ENCODE measurements at regions not wholly inside any gene's neighbourhood (a gene's known extent, or its start where the extent isn't known, plus 50 kb on each side); places are given as distances from the start of the nearest gene placed in this dataset.

DNA sequence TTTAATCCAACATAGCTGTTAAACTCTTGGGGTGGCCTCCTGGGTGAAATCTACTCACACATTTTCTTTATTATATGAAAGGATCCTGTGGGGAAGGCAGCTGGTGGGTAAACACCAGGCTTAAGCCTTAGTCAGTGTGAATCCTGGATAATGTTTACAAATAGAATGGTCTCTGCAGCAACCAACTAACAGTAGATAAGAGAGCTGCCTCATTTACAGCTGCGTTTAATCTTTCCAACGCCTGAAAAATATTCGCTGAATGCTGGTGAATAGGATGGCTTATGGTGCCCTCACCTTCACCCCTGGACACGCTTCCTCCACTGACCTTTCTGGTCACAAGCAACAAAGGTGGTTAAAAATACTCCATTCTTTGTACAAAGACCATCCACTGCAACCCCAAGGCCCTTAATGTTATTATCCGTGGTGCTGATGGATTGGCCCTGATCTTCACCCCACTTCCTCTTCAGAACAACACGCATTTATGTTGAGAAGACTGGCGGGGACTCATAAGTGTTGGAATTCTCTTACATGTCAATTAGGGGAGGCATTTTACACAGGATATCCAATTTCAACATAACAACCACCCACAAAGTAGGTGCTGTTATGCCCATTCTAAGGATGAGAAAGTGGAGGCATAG is 120.0 kb upstream of the FRMD4B start:
- H3K27ac Mint-ChIP-seq, result no peak overlapping the region
- Histone ChIP-seq H3K79me2 (ENCODE audit: low read depth) (no peaks in the 10 kb centered on the region), H3K36me3 (no peaks in the 10 kb centered on the region), H3K4me3 (no peak overlapping the region), H3K27ac (no peak overlapping the region), H3F3A (ENCODE audit: low read depth) (no peaks in the 10 kb centered on the region), H2AFZ (replicated peaks) (no peak overlapping the region), H3K4me2 (no peak overlapping the region), H3K27me3 (no peaks in the 10 kb centered on the region), H3K9ac (no peak overlapping the region), H3K4me1 (peaks cover 9% of the 10 kb centered on the region), H4K20me1 (ENCODE audit: low read depth) (peaks cover 5% of the 10 kb centered on the region), H3K9me3 (ENCODE audit: low read depth) (no peaks in the 10 kb centered on the region)
- no peak overlapping the region for H3K4me3 Mint-ChIP-seq
- peaks cover 9% of the 10 kb centered on the region for H3K4me1 Mint-ChIP-seq
- peak; percentile 22 for DNase-seq (ENCODE audit: low spot score)
- peaks cover 5% of the 10 kb centered on the region for H3K27me3 Mint-ChIP-seq (ENCODE audit: insufficient read depth, low read depth)
- peaks cover 2% of the 10 kb centered on the region for H3K9me3 Mint-ChIP-seq
- no peaks in the 10 kb centered on the region for H3K36me3 Mint-ChIP-seq
- TF ChIP-seq EZH2 (IDR thresholded peaks at IDR 0.05) (no peak), EZH2phosphoT487 (IDR thresholded peaks at IDR 0.05) (no peak)
- TF ChIP-seq, protein P1, sequence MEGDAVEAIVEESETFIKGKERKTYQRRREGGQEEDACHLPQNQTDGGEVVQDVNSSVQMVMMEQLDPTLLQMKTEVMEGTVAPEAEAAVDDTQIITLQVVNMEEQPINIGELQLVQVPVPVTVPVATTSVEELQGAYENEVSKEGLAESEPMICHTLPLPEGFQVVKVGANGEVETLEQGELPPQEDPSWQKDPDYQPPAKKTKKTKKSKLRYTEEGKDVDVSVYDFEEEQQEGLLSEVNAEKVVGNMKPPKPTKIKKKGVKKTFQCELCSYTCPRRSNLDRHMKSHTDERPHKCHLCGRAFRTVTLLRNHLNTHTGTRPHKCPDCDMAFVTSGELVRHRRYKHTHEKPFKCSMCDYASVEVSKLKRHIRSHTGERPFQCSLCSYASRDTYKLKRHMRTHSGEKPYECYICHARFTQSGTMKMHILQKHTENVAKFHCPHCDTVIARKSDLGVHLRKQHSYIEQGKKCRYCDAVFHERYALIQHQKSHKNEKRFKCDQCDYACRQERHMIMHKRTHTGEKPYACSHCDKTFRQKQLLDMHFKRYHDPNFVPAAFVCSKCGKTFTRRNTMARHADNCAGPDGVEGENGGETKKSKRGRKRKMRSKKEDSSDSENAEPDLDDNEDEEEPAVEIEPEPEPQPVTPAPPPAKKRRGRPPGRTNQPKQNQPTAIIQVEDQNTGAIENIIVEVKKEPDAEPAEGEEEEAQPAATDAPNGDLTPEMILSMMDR (IDR thresholded peaks at IDR 0.05), result no peak

- Mint-ChIP-seq H3K27ac (no peak overlapping the region), H3K4me1 (peaks cover 12% of the 10 kb centered on the region), H3K36me3 (no peaks in the 10 kb centered on the region), H3K9me3 (peaks cover 2% of the 10 kb centered on the region), H3K4me3 (no peak overlapping the region), H3K27me3 (ENCODE audit: insufficient read depth, low read depth) (peaks cover 7% of the 10 kb centered on the region)
- H3K36me3 ChIP-seq, result no peaks in the 10 kb centered on the region
- no peak for DNase-seq (ENCODE audit: low spot score)
- H3K4me1 ChIP-seq, result peaks cover 9% of the 10 kb centered on the region
- no peaks in the 10 kb centered on the region for H3K9me3 ChIP-seq (ENCODE audit: low read depth)
- H3K79me2 ChIP-seq (ENCODE audit: low read depth), result no peaks in the 10 kb centered on the region
- H3F3A ChIP-seq (ENCODE audit: low read depth), result no peaks in the 10 kb centered on the region
- TF ChIP-seq, protein P1 (IDR thresholded peaks at IDR 0.05), result no peak
- no peak for TF ChIP-seq EZH2 (IDR thresholded peaks at IDR 0.05)
- no peak for TF ChIP-seq EZH2phosphoT487 (IDR thresholded peaks at IDR 0.05)
- no peak overlapping the region for H3K27ac ChIP-seq
- peaks cover 5% of the 10 kb centered on the region for H4K20me1 ChIP-seq (ENCODE audit: low read depth)
- no peak overlapping the region for H3K4me2 ChIP-seq
- H3K9ac ChIP-seq, result no peak overlapping the region
- no peak overlapping the region for H3K4me3 ChIP-seq
- no peak overlapping the region for H2AFZ ChIP-seq (replicated peaks)
- no peaks in the 10 kb centered on the region for H3K27me3 ChIP-seq
Observed at GRCh38 chr3:69504232-69504631, 118.3 kb upstream of the FRMD4B start.

- Mint-ChIP-seq H3K27ac (no peak overlapping the region), H3K27me3 (ENCODE audit: insufficient read depth, low read depth) (peaks cover 2% of the 10 kb centered on the region), H3K9me3 (peaks cover 2% of the 10 kb centered on the region), H3K36me3 (no peaks in the 10 kb centered on the region), H3K4me3 (no peak overlapping the region), H3K4me1 (peaks cover 7% of the 10 kb centered on the region)
- DNase-seq (ENCODE audit: low spot score), result no peak
- Histone ChIP-seq H3K36me3 (no peaks in the 10 kb centered on the region), H2AFZ (replicated peaks) (no peak overlapping the region), H3K27me3 (no peaks in the 10 kb centered on the region), H3K4me2 (no peak overlapping the region), H3K4me3 (no peak overlapping the region), H3K27ac (no peak overlapping the region), H3K9me3 (ENCODE audit: low read depth) (no peaks in the 10 kb centered on the region), H4K20me1 (ENCODE audit: low read depth) (no peaks in the 10 kb centered on the region), H3F3A (ENCODE audit: low read depth) (no peaks in the 10 kb centered on the region), H3K79me2 (ENCODE audit: low read depth) (no peaks in the 10 kb centered on the region), H3K9ac (no peak overlapping the region), H3K4me1 (peaks cover 4% of the 10 kb centered on the region)
- TF ChIP-seq EZH2 (IDR thresholded peaks at IDR 0.05), result no peak
- no peak for TF ChIP-seq EZH2phosphoT487 (IDR thresholded peaks at IDR 0.05)
Observed at GRCh38 chr3:69500604-69501003, 114.7 kb upstream of the FRMD4B start.

DNA sequence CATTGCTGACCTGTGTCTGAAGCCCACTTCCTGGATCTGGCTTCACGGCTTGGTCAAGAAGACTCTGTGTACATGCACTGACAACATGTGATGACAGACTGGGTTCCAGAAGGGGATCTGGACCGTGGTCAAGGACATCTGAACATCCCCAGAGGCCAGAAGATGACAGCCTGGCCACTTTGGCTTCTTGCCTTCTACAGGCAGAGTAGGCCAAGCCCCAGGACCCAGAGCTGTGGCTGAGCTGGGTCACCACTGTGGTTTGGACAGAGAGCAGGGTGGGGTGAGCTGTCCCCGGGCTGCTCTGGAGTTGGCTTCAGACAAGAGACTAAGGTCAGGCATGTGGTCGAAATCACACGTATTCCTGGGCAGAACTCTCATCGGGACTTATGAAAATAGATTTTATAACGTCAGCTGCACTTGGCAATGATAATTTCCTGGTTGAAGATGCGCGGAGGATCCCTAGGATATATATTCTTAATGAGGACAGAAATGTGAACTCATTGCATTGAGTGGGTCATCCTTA is 114.1 kb upstream of the FRMD4B start:
- no peak overlapping the region for H2AFZ ChIP-seq (replicated peaks)
- TF ChIP-seq, protein P1 (IDR thresholded peaks at IDR 0.05), result no peak
- TF ChIP-seq EZH2 (IDR thresholded peaks at IDR 0.05), result no peak
- TF ChIP-seq EZH2phosphoT487 (IDR thresholded peaks at IDR 0.05), result no peak
- Mint-ChIP-seq H3K27me3 (ENCODE audit: insufficient read depth, low read depth) (peaks cover 2% of the 10 kb centered on the region), H3K9me3 (peaks cover 2% of the 10 kb centered on the region), H3K27ac (no peak overlapping the region), H3K4me1 (peaks cover 7% of the 10 kb centered on the region), H3K4me3 (no peak overlapping the region), H3K36me3 (no peaks in the 10 kb centered on the region)
- H4K20me1 ChIP-seq (ENCODE audit: low read depth), result no peaks in the 10 kb centered on the region
- H3F3A ChIP-seq (ENCODE audit: low read depth), result no peaks in the 10 kb centered on the region
- H3K9me3 ChIP-seq (ENCODE audit: low read depth), result no peaks in the 10 kb centered on the region
- H3K4me2 ChIP-seq, result no peak overlapping the region
- H3K27me3 ChIP-seq, result no peaks in the 10 kb centered on the region
- no peak for DNase-seq (ENCODE audit: low spot score)
- no peaks in the 10 kb centered on the region for H3K4me1 ChIP-seq
- no peak overlapping the region for H3K27ac ChIP-seq
- no peak overlapping the region for H3K4me3 ChIP-seq
- H3K9ac ChIP-seq, result no peak overlapping the region
- H3K79me2 ChIP-seq (ENCODE audit: low read depth), result no peaks in the 10 kb centered on the region
- no peaks in the 10 kb centered on the region for H3K36me3 ChIP-seq

All from neural progenitor cell (in vitro differentiated cells).